Trophoblast cell (in vitro differentiated cells and primary cell): ENCODE measurements at regions not wholly inside any gene's neighbourhood (a gene's known extent, or its start where the extent isn't known, plus 50 kb on each side); places are given as distances from the start of the nearest gene placed in this dataset.

Source experiments
- DNase-seq, 2 donors: peaks; one replicate each; pipeline ENCODE4 v3.0.0-alpha.2; 2016
- H2AFZ ChIP-seq: 2 replicates; pipeline ENCODE4 v1.6.1; 2013; ENCODE audit warnings: low read length, moderate library complexity, mild to moderate bottlenecking; ENCODE audit not compliant: insufficient read depth, poor library complexity
- H2AK5ac ChIP-seq: 2 replicates; pipeline ENCODE4 v1.6.1; 2013; ENCODE audit warnings: mild to moderate bottlenecking, low read length
- H2BK120ac ChIP-seq: 2 replicates; pipeline ENCODE4 v1.6.1; 2013; ENCODE audit warnings: low read length, mild to moderate bottlenecking, moderate library complexity; ENCODE audit not compliant: insufficient read depth, poor library complexity
- H2BK12ac ChIP-seq: 2 replicates; pipeline ENCODE4 v1.6.1; 2013; ENCODE audit warnings: mild to moderate bottlenecking, low read length, moderate library complexity
- H2BK5ac ChIP-seq: 2 replicates; pipeline ENCODE4 v1.6.1; 2013; ENCODE audit warnings: low read length, low read depth, moderate library complexity, mild to moderate bottlenecking; ENCODE audit not compliant: poor library complexity
- H3K14ac ChIP-seq: 2 replicates; pipeline ENCODE4 v1.6.1; 2013; ENCODE audit warnings: mild to moderate bottlenecking, low read length
- H3K18ac ChIP-seq: 2 replicates; pipeline ENCODE4 v1.6.1; 2013; ENCODE audit warnings: mild to moderate bottlenecking, low read length
- H3K23ac ChIP-seq: 2 replicates; pipeline ENCODE4 v1.6.1; 2013; ENCODE audit warnings: low read length
- H3K27ac ChIP-seq: 2 replicates; pipeline ENCODE4 v1.5.1; 2013; ENCODE audit warnings: low read depth, mild to moderate bottlenecking, inconsistent platforms, low read length, moderate library complexity
- H3K27me3 ChIP-seq: 2 replicates; pipeline ENCODE4 v1.6.1; 2013; ENCODE audit warnings: inconsistent platforms, mild to moderate bottlenecking, low read length, moderate library complexity; ENCODE audit not compliant: insufficient read depth
- H3K36me3 ChIP-seq, 2 experiments: 1 replicate in 1 of 2; 2 replicates in 1 of 2; pipeline ENCODE4 v1.6.1; 2013; ENCODE audit warnings: low read length in 2 of 2, mild to moderate bottlenecking in 2 of 2, moderate library complexity in 1 of 2; ENCODE audit not compliant: insufficient read depth in 2 of 2, control insufficient read depth in 1 of 2
- H3K4ac ChIP-seq: 2 replicates; pipeline ENCODE4 v1.6.1; 2013; ENCODE audit warnings: low read depth, mild to moderate bottlenecking, low read length, moderate library complexity
- H3K4me1 ChIP-seq, 2 experiments: 1 replicate in 1 of 2; 2 replicates in 1 of 2; pipeline ENCODE4 v1.6.1; 2013; ENCODE audit warnings: low read length in 2 of 2, mild to moderate bottlenecking in 2 of 2, moderate library complexity in 1 of 2; ENCODE audit not compliant: insufficient read depth in 2 of 2, control insufficient read depth in 1 of 2
- H3K4me2 ChIP-seq: 2 replicates; pipeline ENCODE4 v1.6.1; 2013; ENCODE audit warnings: inconsistent platforms, mild to moderate bottlenecking, low read length, moderate library complexity
- H3K4me3 ChIP-seq: 2 replicates; pipeline ENCODE4 v1.5.1; 2013; ENCODE audit warnings: mild to moderate bottlenecking, low read depth, low read length, inconsistent platforms
- H3K79me1 ChIP-seq: one replicate; pipeline ENCODE4 v1.6.1; 2013; ENCODE audit warnings: low read length
- H3K79me2 ChIP-seq: 2 replicates; pipeline ENCODE4 v1.6.1; 2013; ENCODE audit warnings: low read length, mild to moderate bottlenecking; ENCODE audit not compliant: control insufficient read depth, insufficient read depth, poor library complexity
- H3K9ac ChIP-seq: 2 replicates; pipeline ENCODE4 v1.6.1; 2013; ENCODE audit warnings: mild to moderate bottlenecking, low read length
- H3K9me3 ChIP-seq: 2 replicates; pipeline ENCODE4 v1.6.1; 2013; ENCODE audit warnings: low read depth, mild to moderate bottlenecking, control low read depth, inconsistent platforms, low read length; ENCODE audit not compliant: insufficient read depth
- H4K12ac ChIP-seq: 2 replicates; pipeline ENCODE4 v1.6.1; 2013; ENCODE audit warnings: low read depth, mild to moderate bottlenecking, low read length, moderate library complexity
- H4K8ac ChIP-seq: 2 replicates; pipeline ENCODE4 v1.6.1; 2013; ENCODE audit warnings: low read depth, mild to moderate bottlenecking, low read length, moderate library complexity
- H4K91ac ChIP-seq: one replicate; pipeline ENCODE4 v1.6.1; 2013; ENCODE audit warnings: low read depth, mild to moderate bottlenecking, low read length, moderate library complexity
- WGBS: extraction: QIAGEN DNeasy Blood & Tissue Kit; methylation state at CpG from one replicate; pipeline ENCODE4 v1.1.7; 2013; ENCODE audit warnings: missing lambda C conversion rate; ENCODE audit not compliant: insufficient read length, insufficient coverage; ENCODE audit errors: extremely low coverage; 5-methylcytosine and 5-hydroxymethylcytosine counted together

DNA sequence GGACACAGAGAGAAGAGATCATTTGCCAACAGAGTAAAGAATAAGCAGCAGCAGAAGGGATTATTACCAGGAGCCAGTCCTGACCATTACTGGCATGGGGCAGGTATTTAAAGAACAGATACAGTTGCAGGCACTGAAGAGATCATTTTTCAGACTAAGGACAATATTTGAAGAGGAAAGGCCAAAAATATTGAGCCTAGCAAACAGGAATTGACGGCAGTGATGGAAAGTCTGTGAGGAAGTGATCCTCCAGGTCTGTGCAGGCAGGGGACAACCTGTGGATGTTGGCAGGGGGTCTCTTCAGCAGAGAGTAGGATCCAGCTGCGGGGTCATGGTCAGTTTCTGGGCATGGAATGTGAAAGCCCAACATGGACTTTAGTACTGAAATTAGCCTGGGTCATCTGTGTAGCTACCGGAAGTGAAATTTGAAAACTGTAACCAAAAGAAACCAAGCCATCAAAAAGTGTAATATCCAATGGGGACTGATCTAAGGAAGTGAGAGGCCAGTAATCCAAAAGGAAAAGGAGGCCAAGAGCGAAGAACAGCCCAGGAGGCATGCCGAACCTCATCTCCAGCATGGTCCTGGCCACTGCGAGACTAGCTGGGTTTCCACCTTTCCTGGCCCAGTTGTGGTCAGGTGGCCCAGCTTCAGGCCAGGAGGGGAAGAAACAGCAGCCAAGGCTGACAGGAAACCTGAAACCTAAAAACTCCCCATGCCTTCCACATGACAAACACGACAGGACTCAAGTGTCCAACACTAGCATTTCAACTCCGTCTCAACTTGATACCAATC, 115.1 kb upstream of the TNFAIP3 start:
- Histone ChIP-seq H3K79me2 (no peaks in the 10 kb centered on the region), H3K27ac (no peak overlapping the region), H3K9ac (no peak overlapping the region), H3K9me3 (no peaks in the 10 kb centered on the region), H3K4ac (no peak overlapping the region), H3K36me3 (no peaks in the 10 kb centered on the region), H2BK5ac (no peak overlapping the region), H2AK5ac (no peak overlapping the region), H4K8ac (no peak overlapping the region), H3K4me2 (no peak overlapping the region), H3K14ac (no peak overlapping the region), H3K4me1 (no peaks in the 10 kb centered on the region), H2AFZ (no peak overlapping the region), H3K79me1 (no peaks in the 10 kb centered on the region), H3K4me3 (no peak overlapping the region), H4K91ac (no peak overlapping the region), H2BK120ac (no peak overlapping the region), H3K23ac (no peak overlapping the region), H2BK12ac (no peak overlapping the region), H3K18ac (no peak overlapping the region), H3K27me3 (no peaks in the 10 kb centered on the region), H4K12ac (no peak overlapping the region)
- DNase-seq, result no peak
- WGBS, result no CpG with 5 or more reads among the region's 8 CpGs

DNA sequence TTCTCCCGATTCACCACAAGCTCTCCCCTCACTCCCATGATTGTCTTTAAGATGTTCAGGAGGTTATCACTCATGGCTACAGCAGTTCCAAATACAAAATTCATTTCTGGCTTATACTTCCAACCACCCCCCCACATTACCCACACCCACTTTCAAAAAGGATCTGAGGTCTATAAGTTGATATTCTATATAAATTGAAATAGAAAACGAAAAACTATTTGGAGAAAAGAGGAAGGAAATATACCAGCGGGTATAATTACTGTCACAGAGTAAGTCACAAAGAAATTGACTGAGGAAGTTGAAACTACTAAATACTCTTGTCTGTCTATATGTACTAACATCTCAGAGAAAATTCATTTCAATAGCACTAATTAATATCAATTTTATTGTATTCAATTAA, 112.7 kb upstream of the TNFAIP3 start:
- Histone ChIP-seq H4K12ac (no peak overlapping the region), H3K27ac (no peak overlapping the region), H4K8ac (no peak overlapping the region), H4K91ac (no peak overlapping the region), H3K14ac (no peak overlapping the region), H3K18ac (no peak overlapping the region), H2BK5ac (no peak overlapping the region), H3K4ac (no peak overlapping the region), H3K27me3 (no peaks in the 10 kb centered on the region), H3K79me1 (no peaks in the 10 kb centered on the region), H3K36me3 (no peaks in the 10 kb centered on the region), H3K9me3 (no peaks in the 10 kb centered on the region), H3K79me2 (no peaks in the 10 kb centered on the region), H3K4me1 (no peaks in the 10 kb centered on the region), H3K9ac (no peak overlapping the region), H3K23ac (no peak overlapping the region), H2AFZ (no peak overlapping the region), H2BK12ac (no peak overlapping the region), H3K4me2 (no peak overlapping the region), H3K4me3 (no peak overlapping the region), H2AK5ac (no peak overlapping the region), H2BK120ac (no peak overlapping the region)
- WGBS, result no CpG with 5 or more reads among the region's 3 CpGs
- DNase-seq, result no peak

DNA sequence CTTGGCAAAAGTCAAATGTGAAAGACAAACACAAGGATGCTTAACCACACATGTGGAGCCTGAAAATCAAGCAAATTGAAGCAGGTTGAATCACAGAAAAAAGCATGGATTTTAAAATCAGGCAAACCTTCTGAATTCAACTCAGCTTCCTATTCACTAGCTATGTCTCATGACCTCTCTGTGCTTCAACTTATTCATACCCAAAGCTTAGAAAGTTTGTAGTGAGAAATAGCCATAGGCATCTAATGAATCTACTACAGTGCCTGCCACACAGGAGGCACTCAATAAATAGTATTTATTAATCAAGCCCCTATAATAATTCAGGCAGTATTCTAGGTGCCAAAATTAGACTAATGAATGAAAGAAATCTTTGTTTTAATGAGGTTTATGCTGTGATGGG, 112.2 kb upstream of the TNFAIP3 start:
- Histone ChIP-seq H3K4me3 (no peak overlapping the region), H2AK5ac (no peak overlapping the region), H4K91ac (no peak overlapping the region), H3K18ac (no peak overlapping the region), H3K9me3 (no peaks in the 10 kb centered on the region), H3K9ac (no peak overlapping the region), H3K79me1 (no peaks in the 10 kb centered on the region), H3K23ac (no peak overlapping the region), H2BK5ac (no peak overlapping the region), H3K27me3 (no peaks in the 10 kb centered on the region), H3K4ac (no peak overlapping the region), H4K12ac (no peak overlapping the region), H3K36me3 (no peaks in the 10 kb centered on the region), H3K4me1 (no peaks in the 10 kb centered on the region), H2BK120ac (no peak overlapping the region), H3K4me2 (no peak overlapping the region), H3K79me2 (no peaks in the 10 kb centered on the region), H2BK12ac (no peak overlapping the region), H4K8ac (no peak overlapping the region), H3K27ac (no peak overlapping the region), H2AFZ (no peak overlapping the region), H3K14ac (no peak overlapping the region)
- no peak for DNase-seq

DNA sequence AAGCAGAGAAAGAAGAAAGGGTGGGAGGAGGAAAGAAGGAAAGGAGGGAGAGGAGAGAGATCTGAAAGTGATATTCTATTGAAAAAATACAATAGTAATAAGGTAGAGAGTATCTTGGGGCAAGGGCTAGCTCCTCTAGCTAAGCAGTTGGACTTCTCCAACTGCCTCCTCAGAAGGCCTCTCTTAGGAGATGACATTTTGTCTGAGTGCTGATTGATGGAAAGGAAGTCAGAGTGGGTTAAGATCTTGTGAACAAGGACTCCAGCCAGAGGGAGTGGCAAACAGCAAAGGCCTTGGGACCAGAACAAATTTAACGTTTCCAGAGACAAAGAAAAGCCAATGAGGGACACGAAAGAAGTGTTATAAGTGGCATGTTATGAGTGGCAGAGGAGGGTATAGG, 111.8 kb upstream of the TNFAIP3 start:
- H4K8ac ChIP-seq, result no peak overlapping the region
- H4K91ac ChIP-seq, result no peak overlapping the region
- no peak overlapping the region for H2AFZ ChIP-seq
- H3K79me1 ChIP-seq, result no peaks in the 10 kb centered on the region
- no CpG with 5 or more reads among the region's 2 CpGs for WGBS
- no peak overlapping the region for H3K9ac ChIP-seq
- H3K4me3 ChIP-seq, result no peak overlapping the region
- no peaks in the 10 kb centered on the region for H3K4me1 ChIP-seq
- H2BK5ac ChIP-seq, result no peak overlapping the region
- DNase-seq, result no peak
- no peak overlapping the region for H3K27ac ChIP-seq
- no peak overlapping the region for H3K14ac ChIP-seq
- no peak overlapping the region for H2AK5ac ChIP-seq
- no peak overlapping the region for H2BK12ac ChIP-seq
- H3K18ac ChIP-seq, result no peak overlapping the region
- no peak overlapping the region for H3K4me2 ChIP-seq
- no peaks in the 10 kb centered on the region for H3K79me2 ChIP-seq
- no peak overlapping the region for H2BK120ac ChIP-seq
- no peaks in the 10 kb centered on the region for H3K36me3 ChIP-seq
- no peak overlapping the region for H4K12ac ChIP-seq
- H3K23ac ChIP-seq, result no peak overlapping the region
- H3K4ac ChIP-seq, result no peak overlapping the region
- no peaks in the 10 kb centered on the region for H3K9me3 ChIP-seq
- H3K27me3 ChIP-seq, result no peaks in the 10 kb centered on the region
